HG02759 (cell line): ENCODE measurements at regions not wholly inside any gene's neighbourhood (a gene's known extent, or its start where the extent isn't known, plus 50 kb on each side); places are given as distances from the start of the nearest gene placed in this dataset.

ENCODE experiments used
- ATAC-seq: cut with Tn5 transposase; IDR thresholded peaks from one replicate; pipeline ENCODE4 v1.9.1; 2021; ENCODE audit warnings: mild to moderate bottlenecking, moderate library complexity; ENCODE audit not compliant: unreplicated experiment

GRCh38 chr2:216911886-216912285 is 52.0 kb upstream of the TNP1 start:
- ATAC-seq = no peak

- no peak for ATAC-seq
Measured at GRCh38 chr2:216911008-216911407, 51.1 kb upstream of the TNP1 start.

- ATAC-seq = no peak
Measured at GRCh38 chr2:216909541-216910210, 49.8 kb upstream of the TNP1 start.
